Heart right ventricle (tissue), 16 donors: ENCODE measurements at regions not wholly inside any gene's neighbourhood (a gene's known extent, or its start where the extent isn't known, plus 50 kb on each side); places are given as distances from the start of the nearest gene placed in this dataset.

ENCODE experiments used
- ATAC-seq, 8 donors: fragments of 200-7000 bp; cut with Tn5 transposase; one replicate each; pipeline ENCODE4 v1.9.1; 2020; ENCODE audit warnings: mild to moderate bottlenecking in 8 of 8, moderate library complexity in 8 of 8, moderate number of reproducible peaks in 1 of 8
- DNase-seq, 2 donors: peaks; one replicate each; pipeline ENCODE4 v3.0.0-alpha.2; 2020
- H3K27ac ChIP-seq, 10 donors: fragments of 200-600 bp; sonication (generic) in 2 of 10; one replicate each; pipeline versions ENCODE4 v1.5.0 to v1.8.0; 2020 to 2022; ENCODE audit warnings: mild to moderate bottlenecking in 3 of 10
- H3K27me3 ChIP-seq, 7 donors: fragments of 200-600 bp; one replicate each; pipeline ENCODE4 v1.8.0; 2021 to 2022; ENCODE audit warnings: mild to moderate bottlenecking in 2 of 7
- H3K36me3 ChIP-seq, 9 donors: fragments of 200-600 bp; sonication (generic) in 1 of 9; one replicate each; pipeline versions ENCODE4 v1.5.0 to v1.8.0; 2020 to 2022; ENCODE audit warnings: mild to moderate bottlenecking in 2 of 9
- H3K4me1 ChIP-seq, 9 donors: fragments of 200-600 bp; sonication (generic) in 1 of 9; one replicate each; pipeline versions ENCODE4 v1.5.0 to v1.8.0; 2020 to 2022; ENCODE audit warnings: mild to moderate bottlenecking in 4 of 9
- H3K4me3 ChIP-seq, 10 donors: fragments of 200-600 bp; sonication (generic) in 2 of 10; one replicate each; pipeline versions ENCODE4 v1.5.0 to v1.8.0; 2020 to 2022; ENCODE audit warnings: mild to moderate bottlenecking in 7 of 10, moderate library complexity in 2 of 10
- H3K9me3 ChIP-seq, 11 donors: fragments of 200-600 bp in 10 of 11; sonication (generic) in 2 of 11; one replicate each; pipeline versions ENCODE4 v1.5.0 to v1.8.0; 2013 to 2022; ENCODE audit warnings: mild to moderate bottlenecking in 2 of 11, control low read depth in 1 of 11, moderate library complexity in 1 of 11
- WGBS, 2 donors: extraction: QIAGEN DNeasy Blood & Tissue Kit; methylation state at CpG; one replicate each; pipeline ENCODE4 v1.1.7; 2013; ENCODE audit warnings: inconsistent platforms in 1 of 2; 5-methylcytosine and 5-hydroxymethylcytosine counted together
- intact Hi-C, 10 donors: fragments of 100-400 bp; cut with DNase I; formaldehyde crosslinking; loops; one replicate each; pipeline versions ENCODE4 v1.11.1 to v1.14.2; 2022
- TF ChIP-seq, protein P1 (sequence below), 9 donors: fragments of 200-600 bp; sonication (generic) in 2 of 9; IDR thresholded peaks; one replicate each; pipeline versions ENCODE4 v1.5.0 to v1.8.0; 2021 to 2022; ENCODE audit warnings: antibody characterized with exemption in 9 of 9, mild to moderate bottlenecking in 5 of 9, moderate library complexity in 1 of 9
- donor health status: Arrhythmogenic right ventricular cardiomyopathy.
- donor health status: ischemic (EF 13 %, LVEDD 7.1; RV severe dilation, severe dysfunction).
- donor health status: healthy with polysubstance abuse.
- donor health status: DM: no; HTN: yes; CAD: no.
- donor health status: DM: no; HTN: no; CAD: no.
- donor health status: ischemic (EF 25% LVEDD 6.9; RV normal size, moderate dysfunction).
- donor health status: ischemic (EF 25% LVEDD 5.7; RV mildly dilated, moderate dysfunction).
- donor health status: healthy.
- donor health status: DM: yes; HTN: yes; CAD: no.
- donor health status: Ischemic cardiomyopathy.
- donor health status: ischemic (EF 35%, LVEDD 5.7; RV mildly dilated, moderate dysfunction).
- donor health status: nonischemic (EF 11% LVEDD 7.7; RV severe dilation, severe dysfunction).
- donor health status: DM: yes; HTN: yes; CAD: no.
- donor health status: PGD.
- donor health status: ischemic (EF 29% LVEDD 5.4; RV normal size, mild dysfunction).
- donor health status: nonischemic (EF 23%, LVEDD 6.1; RV moderate dilation, normal function).

DNA sequence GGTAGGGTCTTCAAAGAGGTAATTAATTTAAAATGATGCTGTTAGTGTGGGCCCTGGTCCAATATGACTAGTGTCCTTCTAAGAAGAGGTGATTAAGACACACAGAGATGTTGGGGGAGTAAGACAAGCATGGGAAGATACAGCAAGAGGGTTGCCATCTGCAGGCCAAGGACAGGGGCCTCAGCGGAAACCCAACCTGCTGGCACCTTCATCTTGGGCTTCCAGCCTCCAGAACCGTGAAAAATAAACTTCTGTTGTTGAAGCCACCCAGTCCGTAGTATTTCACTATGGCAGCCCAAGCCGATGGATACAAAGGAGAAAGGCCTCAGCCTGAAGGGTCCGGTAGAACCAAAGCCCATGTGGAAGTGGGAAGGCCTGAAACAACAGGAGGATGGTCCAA, 161.7 kb upstream of the UBE2E1 start:
- no peak overlapping the region for H3K27ac ChIP-seq
- DNase-seq, result no peak
- H3K4me3 ChIP-seq, result no peak overlapping the region
- 92 to 97% methylated on average over 5 of the region's 5 CpGs for WGBS, 2 donors
- H3K27me3 ChIP-seq, result no peaks in the 10 kb centered on the region
- TF ChIP-seq, protein P1, sequence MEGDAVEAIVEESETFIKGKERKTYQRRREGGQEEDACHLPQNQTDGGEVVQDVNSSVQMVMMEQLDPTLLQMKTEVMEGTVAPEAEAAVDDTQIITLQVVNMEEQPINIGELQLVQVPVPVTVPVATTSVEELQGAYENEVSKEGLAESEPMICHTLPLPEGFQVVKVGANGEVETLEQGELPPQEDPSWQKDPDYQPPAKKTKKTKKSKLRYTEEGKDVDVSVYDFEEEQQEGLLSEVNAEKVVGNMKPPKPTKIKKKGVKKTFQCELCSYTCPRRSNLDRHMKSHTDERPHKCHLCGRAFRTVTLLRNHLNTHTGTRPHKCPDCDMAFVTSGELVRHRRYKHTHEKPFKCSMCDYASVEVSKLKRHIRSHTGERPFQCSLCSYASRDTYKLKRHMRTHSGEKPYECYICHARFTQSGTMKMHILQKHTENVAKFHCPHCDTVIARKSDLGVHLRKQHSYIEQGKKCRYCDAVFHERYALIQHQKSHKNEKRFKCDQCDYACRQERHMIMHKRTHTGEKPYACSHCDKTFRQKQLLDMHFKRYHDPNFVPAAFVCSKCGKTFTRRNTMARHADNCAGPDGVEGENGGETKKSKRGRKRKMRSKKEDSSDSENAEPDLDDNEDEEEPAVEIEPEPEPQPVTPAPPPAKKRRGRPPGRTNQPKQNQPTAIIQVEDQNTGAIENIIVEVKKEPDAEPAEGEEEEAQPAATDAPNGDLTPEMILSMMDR (IDR thresholded peaks at IDR 0.05), result no peak
- ATAC-seq, result no peak
- H3K9me3 ChIP-seq, result no peaks in the 10 kb centered on the region
- intact Hi-C loops, result no loop called here
- peaks cover 0 to 12% (median 0%) of the 10 kb centered on the region in 9 donors for H3K4me1 ChIP-seq
- H3K36me3 ChIP-seq, result no peaks in the 10 kb centered on the region

DNA sequence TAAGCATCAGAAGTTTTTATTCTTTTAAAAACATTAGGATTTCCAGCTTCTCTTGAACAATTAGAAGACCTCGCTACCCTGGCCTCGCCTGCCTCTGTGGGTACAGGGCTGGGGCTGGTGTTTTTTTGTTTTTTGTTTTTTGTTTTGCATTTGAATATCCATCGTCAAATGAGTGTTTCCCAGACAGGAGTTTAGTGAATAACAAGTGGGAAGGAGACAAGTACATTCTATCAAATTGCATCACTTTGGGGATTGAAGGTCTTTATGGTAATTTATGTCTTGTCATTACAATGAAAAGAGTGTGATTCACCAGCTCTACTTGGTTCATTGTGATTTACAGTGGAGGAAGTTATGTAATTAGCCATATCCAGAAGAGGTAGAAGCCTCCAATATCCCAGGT, 161.1 kb upstream of the UBE2E1 start:
- H3K9me3 ChIP-seq, result no peaks in the 10 kb centered on the region
- H3K36me3 ChIP-seq, result no peaks in the 10 kb centered on the region
- whole genome bisulfite sequencing, 2 donors, result 97 to 98% methylated on average over 3 of the region's 3 CpGs
- H3K27me3 ChIP-seq, result no peaks in the 10 kb centered on the region
- intact Hi-C loops, result no loop called here
- ATAC-seq, result no peak
- no peak overlapping the region for H3K4me3 ChIP-seq
- peaks cover 0 to 16% (median 0%) of the 10 kb centered on the region in 9 donors for H3K4me1 ChIP-seq
- no peak overlapping the region for H3K27ac ChIP-seq
- no peak for DNase-seq
- TF ChIP-seq, protein P1 (IDR thresholded peaks at IDR 0.05), result no peak

DNA sequence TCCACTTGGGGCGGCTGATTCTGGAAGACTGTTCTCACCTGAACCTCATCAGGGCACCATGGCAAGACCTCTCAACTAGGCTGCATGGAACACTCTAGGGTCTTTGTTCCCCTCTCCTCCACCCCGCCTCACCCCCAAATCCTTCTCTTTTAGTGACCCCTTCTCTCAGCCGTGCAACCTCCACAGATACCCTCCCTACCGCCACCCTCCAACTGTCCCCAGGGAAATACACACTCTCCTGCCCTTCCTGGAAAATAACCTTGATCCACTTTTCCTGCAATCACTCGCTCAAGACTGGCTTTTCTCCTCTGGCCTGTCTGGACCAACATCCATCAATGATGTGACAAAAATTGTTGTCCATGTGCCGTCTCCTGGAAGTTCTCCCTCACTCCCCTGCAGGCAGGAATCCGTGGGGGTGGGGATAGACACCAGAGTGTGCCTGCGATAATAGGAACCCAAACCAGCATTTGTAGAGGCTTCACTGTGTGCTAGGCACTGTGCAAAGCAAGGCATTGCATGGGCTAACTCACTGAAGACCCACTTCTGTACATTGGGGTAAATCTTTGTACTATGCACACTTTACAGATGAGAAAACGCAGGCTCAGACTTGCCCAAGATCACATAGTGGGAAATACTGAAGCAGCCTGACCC, 160.1 kb upstream of the UBE2E1 start:
- H3K27me3 ChIP-seq, result no peaks in the 10 kb centered on the region
- peaks cover 0 to 20% (median 0%) of the 10 kb centered on the region in 9 donors for H3K4me1 ChIP-seq
- ATAC-seq, result no peak
- DNase-seq, result no peak
- no peak overlapping the region for H3K27ac ChIP-seq
- intact Hi-C loops, result no loop called here
- 82 to 86% methylated on average over 9 of the region's 9 CpGs for WGBS, 2 donors
- no peaks in the 10 kb centered on the region for H3K36me3 ChIP-seq
- H3K9me3 ChIP-seq, result no peaks in the 10 kb centered on the region
- no peak overlapping the region for H3K4me3 ChIP-seq
- TF ChIP-seq, protein P1 (IDR thresholded peaks at IDR 0.05), result no peak

DNA sequence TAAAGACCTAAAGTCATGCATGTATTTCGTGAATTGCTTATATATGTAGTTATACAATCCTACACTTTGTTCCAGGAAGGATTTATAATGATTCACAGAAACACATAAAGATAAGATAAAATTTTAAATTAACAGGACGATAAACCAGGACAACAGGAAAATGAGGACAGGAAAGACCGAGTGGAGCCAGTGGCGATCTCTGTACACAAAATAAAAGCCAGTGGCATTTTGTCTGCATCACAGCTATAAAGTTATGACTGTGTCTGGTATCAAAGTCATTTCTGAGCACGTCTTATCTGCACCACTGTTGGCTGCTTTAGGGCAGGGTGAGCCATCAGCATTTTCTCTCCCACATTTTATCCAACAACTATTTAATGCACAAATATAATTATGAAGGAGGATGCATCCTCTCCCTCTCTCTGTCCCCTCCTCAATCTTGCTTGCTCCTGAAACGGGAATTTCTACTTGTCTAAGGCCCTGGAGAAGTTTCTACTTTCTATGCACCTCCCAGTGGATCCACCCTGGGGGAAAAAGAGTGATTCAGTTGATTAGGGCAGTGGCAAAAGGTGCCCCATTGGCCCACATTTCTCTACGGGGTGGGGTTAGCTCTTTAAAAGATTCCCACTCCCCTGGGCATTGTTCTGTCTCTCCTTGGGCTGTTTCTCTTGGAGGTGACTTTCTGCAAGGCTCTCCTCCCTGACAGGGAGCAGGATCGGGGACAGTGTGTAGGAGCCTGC, 159.4 kb upstream of the UBE2E1 start:
- no peak overlapping the region for H3K4me3 ChIP-seq
- no peaks in the 10 kb centered on the region for H3K27me3 ChIP-seq
- DNase-seq (no peak), ATAC-seq (no peak)
- no peaks in the 10 kb centered on the region for H3K36me3 ChIP-seq
- H3K27ac ChIP-seq, result no peak overlapping the region
- TF ChIP-seq, protein P1 (IDR thresholded peaks at IDR 0.05), result no peak
- WGBS, 2 donors, result 67 to 73% methylated on average over 8 of the region's 8 CpGs
- H3K4me1 ChIP-seq, result peaks cover 0 to 22% (median 0%) of the 10 kb centered on the region in 9 donors
- H3K9me3 ChIP-seq, result no peaks in the 10 kb centered on the region
- intact Hi-C loops, result no loop called here
